Smooth muscle cell (in vitro differentiated cells): ENCODE measurements at regions not wholly inside any gene's neighbourhood (a gene's known extent, or its start where the extent isn't known, plus 50 kb on each side); places are given as distances from the start of the nearest gene placed in this dataset.

Experiments used
- DNase-seq: peaks from one replicate; lab custom pipeline; 2025; ENCODE audit not compliant: unreplicated experiment; lab: John Stamatoyannopoulos, UW
- H2AFZ ChIP-seq: fragments of 200-600 bp; sonication (generic); 2 replicates; pipeline ENCODE4 v1.6.0; 2016; ENCODE audit warnings: antibody characterized with exemption, low read depth, mild to moderate bottlenecking
- H3F3A ChIP-seq: fragments of 200-600 bp; sonication (generic); 2 replicates; pipeline ENCODE4 v1.6.0; 2017; ENCODE audit warnings: antibody characterized with exemption, low read depth
- H3K27ac ChIP-seq: fragments of 200-600 bp; sonication (generic); 2 replicates; pipeline ENCODE4 v1.5.1; 2016; ENCODE audit warnings: low read depth, mild to moderate bottlenecking
- H3K27me3 ChIP-seq: fragments of 200-600 bp; sonication (generic); 2 replicates; pipeline ENCODE4 v1.6.1; 2016; ENCODE audit warnings: low read depth, mild to moderate bottlenecking
- H3K36me3 ChIP-seq: fragments of 200-600 bp; sonication (generic); 2 replicates; pipeline ENCODE4 v1.5.1; 2016; ENCODE audit warnings: low read depth
- H3K4me1 ChIP-seq: fragments of 200-600 bp; sonication (generic); 2 replicates; pipeline ENCODE4 v1.5.1; 2016; ENCODE audit warnings: low read depth
- H3K4me2 ChIP-seq: fragments of 200-600 bp; sonication (generic); 2 replicates; pipeline ENCODE4 v1.6.0; 2016; ENCODE audit warnings: mild to moderate bottlenecking
- H3K4me3 ChIP-seq: fragments of 200-600 bp; sonication (generic); 2 replicates; pipeline ENCODE4 v1.5.1; 2016; ENCODE audit warnings: mild to moderate bottlenecking
- H3K79me2 ChIP-seq: fragments of 200-600 bp; sonication (generic); 2 replicates; pipeline ENCODE4 v1.6.0; 2016; ENCODE audit warnings: low read depth, mild to moderate bottlenecking
- H3K9ac ChIP-seq: fragments of 200-600 bp; sonication (generic); 2 replicates; pipeline ENCODE4 v1.6.0; 2016; ENCODE audit warnings: low read depth
- H3K9me3 ChIP-seq: fragments of 200-600 bp; sonication (generic); replicated peaks from 2 replicates; pipeline ENCODE4 v1.5.1; 2016; ENCODE audit warnings: low read depth
- H4K20me1 ChIP-seq: fragments of 200-600 bp; sonication (generic); 2 replicates; pipeline ENCODE4 v1.6.0; 2016; ENCODE audit warnings: low read depth
- CTCF ChIP-seq: fragments of 200-600 bp; sonication (generic); IDR thresholded peaks from 2 replicates; pipeline ENCODE4 v1.5.1; 2017; ENCODE audit warnings: borderline replicate concordance, mild to moderate bottlenecking, antibody characterized with exemption; ENCODE audit not compliant: insufficient read depth, poor library complexity, severe bottlenecking
- WGBS: methylation state at CpG from one replicate; pipeline ENCODE4 v1.1.7; 2016; ENCODE audit warnings: low lambda C conversion rate; 5-methylcytosine and 5-hydroxymethylcytosine counted together

GRCh38 chr16:50887500-50888298, 145.8 kb downstream of the CYLD start:
- Histone ChIP-seq H4K20me1 (no peaks in the 10 kb centered on the region), H3K4me2 (no peak overlapping the region), H3K9me3 (no peaks in the 10 kb centered on the region), H3F3A (no peaks in the 10 kb centered on the region), H3K4me1 (no peaks in the 10 kb centered on the region), H3K4me3 (no peak overlapping the region), H2AFZ (no peak overlapping the region), H3K79me2 (no peaks in the 10 kb centered on the region), H3K9ac (no peak overlapping the region), H3K27me3 (peaks cover 7% of the 10 kb centered on the region), H3K27ac (no peak overlapping the region), H3K36me3 (no peaks in the 10 kb centered on the region)
- WGBS = 77% methylated on average over 11 of the region's 11 CpGs
- no peak for DNase-seq
- no peak for TF ChIP-seq CTCF

GRCh38 chr16:50884066-50884860, 142.4 kb downstream of the CYLD start:
- Histone ChIP-seq H3K4me2 (no peak overlapping the region), H3K27ac (no peak overlapping the region), H3K4me1 (peaks cover 27% of the 10 kb centered on the region), H3K9ac (no peak overlapping the region), H3F3A (no peaks in the 10 kb centered on the region), H3K27me3 (no peaks in the 10 kb centered on the region), H4K20me1 (no peaks in the 10 kb centered on the region), H3K4me3 (no peak overlapping the region), H3K36me3 (no peaks in the 10 kb centered on the region), H2AFZ (no peak overlapping the region), H3K9me3 (no peaks in the 10 kb centered on the region), H3K79me2 (no peaks in the 10 kb centered on the region)
- no peak for DNase-seq
- peak; percentile 38 for TF ChIP-seq CTCF
- WGBS = 40% methylated on average over 21 of the region's 22 CpGs

DNA sequence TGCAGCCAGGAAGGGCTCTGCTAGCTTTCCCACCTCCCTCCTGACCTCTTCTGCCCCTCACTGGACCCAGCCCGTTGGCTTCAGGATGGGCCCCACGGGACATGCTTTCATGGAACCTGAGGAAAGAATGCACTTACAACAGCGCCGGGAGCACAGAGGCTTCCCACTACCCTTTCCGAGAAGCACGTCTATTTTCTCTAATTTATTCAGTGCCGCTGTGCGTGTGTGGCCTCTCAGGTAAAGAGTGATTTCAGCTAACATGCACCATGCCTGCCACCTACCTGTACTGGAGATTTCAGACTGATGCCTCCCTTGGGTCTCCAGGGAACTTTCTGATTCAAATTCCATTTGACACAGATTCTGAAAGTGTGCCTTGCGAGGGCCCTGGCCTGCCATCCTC, 140.1 kb downstream of the CYLD start:
- Histone ChIP-seq H3K4me2 (no peak overlapping the region), H3K79me2 (no peaks in the 10 kb centered on the region), H3K9me3 (no peaks in the 10 kb centered on the region), H3F3A (no peaks in the 10 kb centered on the region), H3K4me1 (peaks cover 27% of the 10 kb centered on the region), H3K4me3 (no peak overlapping the region), H3K36me3 (no peaks in the 10 kb centered on the region), H2AFZ (no peak overlapping the region), H3K27ac (no peak overlapping the region), H4K20me1 (no peaks in the 10 kb centered on the region), H3K27me3 (no peaks in the 10 kb centered on the region), H3K9ac (no peak overlapping the region)
- no peak for TF ChIP-seq CTCF
- 88% methylated on average over 9 of the region's 9 CpGs for WGBS
- DNase-seq = no peak
